ENCODE measurements at regions not wholly inside any gene's neighbourhood (a gene's known extent, or its start where the extent isn't known, plus 50 kb on each side); places are given as distances from the start of the nearest gene placed in this dataset.

- no peak for TF ChIP-seq CTCF (IDR thresholded peaks at IDR 0.05)
These were observed 74.1 kb upstream of the TMEM164 start for GRCh38 chrX:109928596-109929335.

GRCh38 chrX:109931677-109932076 is 71.2 kb upstream of the TMEM164 start:
- no peak for TF ChIP-seq CTCF (IDR thresholded peaks at IDR 0.05)

- TF ChIP-seq CTCF (IDR thresholded peaks at IDR 0.05): no peak
These were observed 68.5 kb upstream of the TMEM164 start for GRCh38 chrX:109934434-109934833.

GRCh38 chrX:109934935-109935334 is 68.0 kb upstream of the TMEM164 start:
- no peak for TF ChIP-seq CTCF (IDR thresholded peaks at IDR 0.05)

- TF ChIP-seq CTCF (IDR thresholded peaks at IDR 0.05): no peak
These were observed 66.8 kb upstream of the TMEM164 start for GRCh38 chrX:109936114-109936513.

- TF ChIP-seq CTCF (IDR thresholded peaks at IDR 0.05): no peak
These were observed 66.3 kb upstream of the TMEM164 start for GRCh38 chrX:109936598-109936997.

- TF ChIP-seq CTCF (IDR thresholded peaks at IDR 0.05): no peak
These were observed 63.4 kb upstream of the TMEM164 start for GRCh38 chrX:109939498-109939897.

- TF ChIP-seq CTCF (IDR thresholded peaks at IDR 0.05): no peak
These were observed 62.5 kb upstream of the TMEM164 start for GRCh38 chrX:109940411-109940810.
